ENCODE measurements at regions not wholly inside any gene's neighbourhood (a gene's known extent, or its start where the extent isn't known, plus 50 kb on each side); places are given as distances from the start of the nearest gene placed in this dataset.

- TF ChIP-seq, protein P1, sequence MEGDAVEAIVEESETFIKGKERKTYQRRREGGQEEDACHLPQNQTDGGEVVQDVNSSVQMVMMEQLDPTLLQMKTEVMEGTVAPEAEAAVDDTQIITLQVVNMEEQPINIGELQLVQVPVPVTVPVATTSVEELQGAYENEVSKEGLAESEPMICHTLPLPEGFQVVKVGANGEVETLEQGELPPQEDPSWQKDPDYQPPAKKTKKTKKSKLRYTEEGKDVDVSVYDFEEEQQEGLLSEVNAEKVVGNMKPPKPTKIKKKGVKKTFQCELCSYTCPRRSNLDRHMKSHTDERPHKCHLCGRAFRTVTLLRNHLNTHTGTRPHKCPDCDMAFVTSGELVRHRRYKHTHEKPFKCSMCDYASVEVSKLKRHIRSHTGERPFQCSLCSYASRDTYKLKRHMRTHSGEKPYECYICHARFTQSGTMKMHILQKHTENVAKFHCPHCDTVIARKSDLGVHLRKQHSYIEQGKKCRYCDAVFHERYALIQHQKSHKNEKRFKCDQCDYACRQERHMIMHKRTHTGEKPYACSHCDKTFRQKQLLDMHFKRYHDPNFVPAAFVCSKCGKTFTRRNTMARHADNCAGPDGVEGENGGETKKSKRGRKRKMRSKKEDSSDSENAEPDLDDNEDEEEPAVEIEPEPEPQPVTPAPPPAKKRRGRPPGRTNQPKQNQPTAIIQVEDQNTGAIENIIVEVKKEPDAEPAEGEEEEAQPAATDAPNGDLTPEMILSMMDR (IDR thresholded peaks at IDR 0.05; ENCODE audit: low read length), result no peak
- TF ChIP-seq EZH2 (optimal IDR thresholded peaks at IDR 0.05; ENCODE audit: low read depth, low read length), result no peak
- TF ChIP-seq EZH2phosphoT487 (IDR thresholded peaks at IDR 0.05; ENCODE audit: low read length), result no peak
Observed at GRCh38 chr20:10875653-10876052, 201.9 kb upstream of the JAG1 start.
